ENCODE measurements at regions not wholly inside any gene's neighbourhood (a gene's known extent, or its start where the extent isn't known, plus 50 kb on each side); places are given as distances from the start of the nearest gene placed in this dataset.
"Not testable (repeated sequence)": the region's sequence is repeated elsewhere in the genome, so short reads cannot be mapped to it uniquely, and the experiment has no call there.

DNA sequence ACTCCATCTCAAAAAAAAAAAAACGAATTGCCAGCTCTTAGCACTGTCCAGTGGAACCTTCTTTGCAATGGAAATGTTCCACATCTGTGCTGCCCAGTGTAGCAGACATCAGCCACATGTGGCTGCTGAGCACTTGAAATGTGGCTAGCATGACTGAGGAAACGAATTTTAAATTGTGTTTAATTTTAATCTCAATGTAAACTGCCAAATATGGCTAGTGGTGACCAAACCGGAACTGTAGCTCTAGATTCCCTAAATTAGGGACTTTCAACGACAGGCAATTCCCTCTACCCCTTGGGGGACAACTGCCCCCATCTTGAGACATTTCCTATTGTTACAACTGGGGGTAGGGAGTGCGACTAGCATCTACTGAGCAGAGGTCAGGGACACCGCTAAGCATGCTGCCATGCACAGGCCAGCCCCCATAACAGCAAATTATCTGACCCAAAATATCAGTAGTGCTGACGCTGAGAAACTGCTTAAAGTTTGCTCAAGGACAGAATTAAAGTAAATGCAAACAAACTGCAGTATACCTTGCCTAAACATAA is 52.4 kb upstream of the PDPR start:
- TF ChIP-seq POLR2A (IDR thresholded peaks at IDR 0.05; ENCODE audit: low read depth, low read length); POLR2AphosphoS5 (IDR thresholded peaks at IDR 0.05; ENCODE audit: low read depth, low read length); SPI1 (IDR thresholded peaks at IDR 0.05; ENCODE audit: low read depth, low read length); TAF1 (IDR thresholded peaks at IDR 0.05; ENCODE audit: low read depth, low read length); PAX5 (IDR thresholded peaks at IDR 0.05; ENCODE audit: insufficient read depth, low read length, severe bottlenecking): not testable (repeated sequence)
